Heart right ventricle (tissue), 16 donors: ENCODE measurements at regions not wholly inside any gene's neighbourhood (a gene's known extent, or its start where the extent isn't known, plus 50 kb on each side); places are given as distances from the start of the nearest gene placed in this dataset.
A peak's percentile ranks its signal among the peaks of the same experiment; 100 is the strongest.

ENCODE experiments used
- ATAC-seq, 8 donors: fragments of 200-7000 bp; cut with Tn5 transposase; one replicate each; pipeline ENCODE4 v1.9.1; 2020; ENCODE audit warnings: mild to moderate bottlenecking in 8 of 8, moderate library complexity in 8 of 8, moderate number of reproducible peaks in 1 of 8
- DNase-seq, 2 donors: peaks; one replicate each; pipeline ENCODE4 v3.0.0-alpha.2; 2020
- H3K27ac ChIP-seq, 10 donors: fragments of 200-600 bp; sonication (generic) in 2 of 10; one replicate each; pipeline versions ENCODE4 v1.5.0 to v1.8.0; 2020 to 2022; ENCODE audit warnings: mild to moderate bottlenecking in 3 of 10
- H3K27me3 ChIP-seq, 7 donors: fragments of 200-600 bp; one replicate each; pipeline ENCODE4 v1.8.0; 2021 to 2022; ENCODE audit warnings: mild to moderate bottlenecking in 2 of 7
- H3K36me3 ChIP-seq, 9 donors: fragments of 200-600 bp; sonication (generic) in 1 of 9; one replicate each; pipeline versions ENCODE4 v1.5.0 to v1.8.0; 2020 to 2022; ENCODE audit warnings: mild to moderate bottlenecking in 2 of 9
- H3K4me1 ChIP-seq, 9 donors: fragments of 200-600 bp; sonication (generic) in 1 of 9; one replicate each; pipeline versions ENCODE4 v1.5.0 to v1.8.0; 2020 to 2022; ENCODE audit warnings: mild to moderate bottlenecking in 4 of 9
- H3K4me3 ChIP-seq, 10 donors: fragments of 200-600 bp; sonication (generic) in 2 of 10; one replicate each; pipeline versions ENCODE4 v1.5.0 to v1.8.0; 2020 to 2022; ENCODE audit warnings: mild to moderate bottlenecking in 7 of 10, moderate library complexity in 2 of 10
- H3K9me3 ChIP-seq, 11 donors: fragments of 200-600 bp in 10 of 11; sonication (generic) in 2 of 11; one replicate each; pipeline versions ENCODE4 v1.5.0 to v1.8.0; 2013 to 2022; ENCODE audit warnings: mild to moderate bottlenecking in 2 of 11, control low read depth in 1 of 11, moderate library complexity in 1 of 11
- WGBS, 2 donors: extraction: QIAGEN DNeasy Blood & Tissue Kit; methylation state at CpG; one replicate each; pipeline ENCODE4 v1.1.7; 2013; ENCODE audit warnings: inconsistent platforms in 1 of 2; 5-methylcytosine and 5-hydroxymethylcytosine counted together
- intact Hi-C, 10 donors: fragments of 100-400 bp; cut with DNase I; formaldehyde crosslinking; loops; one replicate each; pipeline versions ENCODE4 v1.11.1 to v1.14.2; 2022
- TF ChIP-seq, protein P1 (sequence below), 9 donors: fragments of 200-600 bp; sonication (generic) in 2 of 9; IDR thresholded peaks; one replicate each; pipeline versions ENCODE4 v1.5.0 to v1.8.0; 2021 to 2022; ENCODE audit warnings: antibody characterized with exemption in 9 of 9, mild to moderate bottlenecking in 5 of 9, moderate library complexity in 1 of 9
- donor health status: Arrhythmogenic right ventricular cardiomyopathy.
- donor health status: ischemic (EF 13 %, LVEDD 7.1; RV severe dilation, severe dysfunction).
- donor health status: healthy with polysubstance abuse.
- donor health status: DM: no; HTN: yes; CAD: no.
- donor health status: DM: no; HTN: no; CAD: no.
- donor health status: ischemic (EF 25% LVEDD 6.9; RV normal size, moderate dysfunction).
- donor health status: ischemic (EF 25% LVEDD 5.7; RV mildly dilated, moderate dysfunction).
- donor health status: healthy.
- donor health status: DM: yes; HTN: yes; CAD: no.
- donor health status: Ischemic cardiomyopathy.
- donor health status: ischemic (EF 35%, LVEDD 5.7; RV mildly dilated, moderate dysfunction).
- donor health status: nonischemic (EF 11% LVEDD 7.7; RV severe dilation, severe dysfunction).
- donor health status: DM: yes; HTN: yes; CAD: no.
- donor health status: PGD.
- donor health status: ischemic (EF 29% LVEDD 5.4; RV normal size, mild dysfunction).
- donor health status: nonischemic (EF 23%, LVEDD 6.1; RV moderate dilation, normal function).

GRCh38 chr3:35966629-35967464, 327.5 kb downstream of the ARPP21 start:
- Histone ChIP-seq H3K4me1 (peaks cover 0 to 18% (median 4%) of the 10 kb centered on the region in 9 donors), H3K9me3 (no peaks in the 10 kb centered on the region), H3K27ac (no peak overlapping the region), H3K36me3 (no peaks in the 10 kb centered on the region), H3K27me3 (no peaks in the 10 kb centered on the region), H3K4me3 (no peak overlapping the region)
- intact Hi-C loops = loop anchor here in 9 of 10 donors (2.0 to 10.0 kb wide), 4 partner anchors 578 to 1458 kb away; no protein-coding TSS in a partner anchor
- 93 to 94% methylated on average over 3 of the region's 3 CpGs for WGBS, 2 donors
- TF ChIP-seq, protein P1, sequence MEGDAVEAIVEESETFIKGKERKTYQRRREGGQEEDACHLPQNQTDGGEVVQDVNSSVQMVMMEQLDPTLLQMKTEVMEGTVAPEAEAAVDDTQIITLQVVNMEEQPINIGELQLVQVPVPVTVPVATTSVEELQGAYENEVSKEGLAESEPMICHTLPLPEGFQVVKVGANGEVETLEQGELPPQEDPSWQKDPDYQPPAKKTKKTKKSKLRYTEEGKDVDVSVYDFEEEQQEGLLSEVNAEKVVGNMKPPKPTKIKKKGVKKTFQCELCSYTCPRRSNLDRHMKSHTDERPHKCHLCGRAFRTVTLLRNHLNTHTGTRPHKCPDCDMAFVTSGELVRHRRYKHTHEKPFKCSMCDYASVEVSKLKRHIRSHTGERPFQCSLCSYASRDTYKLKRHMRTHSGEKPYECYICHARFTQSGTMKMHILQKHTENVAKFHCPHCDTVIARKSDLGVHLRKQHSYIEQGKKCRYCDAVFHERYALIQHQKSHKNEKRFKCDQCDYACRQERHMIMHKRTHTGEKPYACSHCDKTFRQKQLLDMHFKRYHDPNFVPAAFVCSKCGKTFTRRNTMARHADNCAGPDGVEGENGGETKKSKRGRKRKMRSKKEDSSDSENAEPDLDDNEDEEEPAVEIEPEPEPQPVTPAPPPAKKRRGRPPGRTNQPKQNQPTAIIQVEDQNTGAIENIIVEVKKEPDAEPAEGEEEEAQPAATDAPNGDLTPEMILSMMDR (IDR thresholded peaks at IDR 0.05) = no peak
- no peak for DNase-seq
- no peak for ATAC-seq

- no peaks in the 10 kb centered on the region for H3K36me3 ChIP-seq
- H3K9me3 ChIP-seq = no peaks in the 10 kb centered on the region
- no peak overlapping the region for H3K4me3 ChIP-seq
- 45 to 60% methylated on average over 1 of the region's 1 CpG for WGBS, 2 donors
- ATAC-seq (no peak), DNase-seq (no peak)
- H3K27ac ChIP-seq = no peak overlapping the region
- TF ChIP-seq, protein P1 (IDR thresholded peaks at IDR 0.05) = no peak
- no peaks in the 10 kb centered on the region for H3K27me3 ChIP-seq
- H3K4me1 ChIP-seq = peaks cover 0 to 18% (median 4%) of the 10 kb centered on the region in 9 donors
- intact Hi-C loops = loop anchor here in 6 of 10 donors (2.0 to 10.0 kb wide), 4 partner anchors 577 to 1457 kb away; no protein-coding TSS in a partner anchor
These were observed 328.8 kb downstream of the ARPP21 start for GRCh38 chr3:35968043-35968622.

- TF ChIP-seq, protein P1 (IDR thresholded peaks at IDR 0.05) = no peak
- 15 to 22% methylated on average over 3 of the region's 3 CpGs for WGBS, 2 donors
- intact Hi-C loops = loop anchor here in 6 of 10 donors (2.0 to 10.0 kb wide), 4 partner anchors 575 to 1455 kb away; no protein-coding TSS in a partner anchor
These were observed 330.1 kb downstream of the ARPP21 start for GRCh38 chr3:35969406-35969805.

DNA sequence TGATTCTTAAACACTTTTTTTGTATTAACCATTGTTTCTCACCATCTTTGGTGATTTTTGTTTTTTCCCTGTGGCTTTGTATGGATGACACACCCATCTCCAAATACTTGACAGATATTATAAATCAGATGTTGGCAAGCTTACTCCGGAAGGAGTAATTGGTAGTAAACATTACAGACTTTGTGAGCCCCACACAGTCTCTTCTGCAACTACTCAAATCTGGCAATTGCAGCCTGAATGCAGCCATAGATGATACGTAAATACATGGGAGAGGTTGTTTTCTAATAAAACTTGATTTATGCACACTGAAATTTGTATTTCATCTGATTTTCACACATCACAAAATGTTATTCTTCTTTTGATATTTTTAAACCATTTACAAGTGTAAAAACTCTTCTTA, 331.5 kb downstream of the ARPP21 start:
- no peak overlapping the region for H3K4me3 ChIP-seq
- intact Hi-C loops = no loop called here
- H3K36me3 ChIP-seq = no peaks in the 10 kb centered on the region
- no peak for ATAC-seq
- TF ChIP-seq, protein P1 (IDR thresholded peaks at IDR 0.05) = no peak
- no peaks in the 10 kb centered on the region for H3K9me3 ChIP-seq
- 78 to 80% methylated on average over 2 of the region's 2 CpGs for WGBS, 2 donors
- no peaks in the 10 kb centered on the region for H3K27me3 ChIP-seq
- no peak overlapping the region for H3K27ac ChIP-seq
- H3K4me1 ChIP-seq = peaks cover 0 to 18% (median 4%) of the 10 kb centered on the region in 9 donors
- DNase-seq = no peak

More at GRCh38 chr3:35969406-35969805, 330.1 kb downstream of the ARPP21 start:
- H3K9me3 ChIP-seq = no peaks in the 10 kb centered on the region
- ATAC-seq = no peak
- peak overlapping the region in 4 of 10 donors; percentile 8 to 23 (median 15) for H3K4me3 ChIP-seq
- H3K36me3 ChIP-seq = no peaks in the 10 kb centered on the region
- peaks cover 0 to 18% (median 4%) of the 10 kb centered on the region in 9 donors for H3K4me1 ChIP-seq
- DNase-seq = no peak
- H3K27ac ChIP-seq = no peak overlapping the region
- H3K27me3 ChIP-seq = no peaks in the 10 kb centered on the region
